NCI-H524 treated with DMSO at 0.1 percent for 48 hours (cell line): ENCODE measurements at regions not wholly inside any gene's neighbourhood (a gene's known extent, or its start where the extent isn't known, plus 50 kb on each side); places are given as distances from the start of the nearest gene placed in this dataset.

ENCODE experiments used
- DNase-seq: peaks from one replicate; lab custom pipeline; 2025; lab: John Stamatoyannopoulos, UW

- DNase-seq, result no peak
These were observed 207.3 kb upstream of the SORCS1 start for GRCh38 chr10:107371801-107372200.

- DNase-seq, result no peak
These were observed 200.4 kb upstream of the SORCS1 start for GRCh38 chr10:107364872-107365271.

- DNase-seq, result no peak
These were observed 197.8 kb upstream of the SORCS1 start for GRCh38 chr10:107362306-107362705.

GRCh38 chr10:107357033-107357432 is 192.5 kb upstream of the SORCS1 start:
- no peak for DNase-seq

DNA sequence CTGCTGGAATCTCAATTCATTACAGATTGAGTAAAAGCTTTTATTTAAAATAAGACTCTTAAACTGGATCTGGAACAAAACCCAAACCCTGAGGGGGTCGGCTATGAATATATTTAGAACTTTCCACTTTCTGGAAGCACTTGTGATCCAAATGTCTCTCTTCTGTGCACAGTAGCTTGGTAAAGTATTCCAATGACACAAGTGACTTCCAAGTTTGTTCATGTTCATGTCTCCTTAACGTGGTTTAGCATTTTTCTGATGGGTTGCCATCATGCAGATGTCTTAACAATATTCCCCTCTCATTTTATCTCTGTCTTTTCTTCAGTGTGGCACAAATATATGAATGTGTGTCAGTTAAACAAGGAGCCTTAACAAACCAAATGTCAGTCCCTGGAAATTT is 191.9 kb upstream of the SORCS1 start:
- DNase-seq, result no peak

DNA sequence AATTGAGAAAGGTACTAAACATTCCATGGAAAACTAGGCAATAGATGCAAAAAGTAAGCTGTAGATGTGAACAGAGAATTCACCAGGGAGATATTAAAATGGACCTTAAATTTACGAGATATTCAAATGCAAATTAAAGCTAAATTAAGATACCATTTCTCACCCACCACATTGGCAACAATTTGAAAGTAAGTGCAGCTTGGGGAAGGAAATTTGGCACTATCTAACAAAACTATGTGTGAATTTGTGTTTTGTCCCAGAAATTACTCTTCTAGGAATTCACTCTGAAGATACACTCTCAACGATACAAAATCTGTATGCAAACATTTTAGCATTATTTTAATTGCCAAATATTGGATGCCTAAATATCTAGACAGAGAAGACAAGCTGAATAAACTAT is 178.2 kb upstream of the SORCS1 start:
- DNase-seq, result no peak

GRCh38 chr10:107341281-107341680 is 176.8 kb upstream of the SORCS1 start:
- no peak for DNase-seq

DNA sequence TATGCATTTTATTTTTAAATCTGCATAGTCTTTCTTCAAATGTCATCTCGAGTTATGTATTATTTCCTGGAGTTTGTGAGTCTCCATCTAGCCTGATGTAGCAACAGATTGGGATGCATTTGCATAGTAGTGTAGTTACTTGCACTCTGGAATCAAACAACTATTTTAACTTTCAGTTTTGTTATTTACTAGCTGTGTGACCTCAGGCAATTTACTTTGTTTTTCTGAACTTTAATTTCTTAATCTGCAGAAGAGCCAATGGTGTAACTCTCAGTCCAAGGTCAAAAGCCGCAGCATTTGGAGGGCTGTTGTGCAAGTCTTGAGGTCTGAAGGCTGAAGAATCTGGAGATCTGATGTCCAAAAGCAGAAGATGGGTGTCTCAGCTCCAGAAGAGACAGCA is 175.8 kb upstream of the SORCS1 start:
- no peak for DNase-seq

DNA sequence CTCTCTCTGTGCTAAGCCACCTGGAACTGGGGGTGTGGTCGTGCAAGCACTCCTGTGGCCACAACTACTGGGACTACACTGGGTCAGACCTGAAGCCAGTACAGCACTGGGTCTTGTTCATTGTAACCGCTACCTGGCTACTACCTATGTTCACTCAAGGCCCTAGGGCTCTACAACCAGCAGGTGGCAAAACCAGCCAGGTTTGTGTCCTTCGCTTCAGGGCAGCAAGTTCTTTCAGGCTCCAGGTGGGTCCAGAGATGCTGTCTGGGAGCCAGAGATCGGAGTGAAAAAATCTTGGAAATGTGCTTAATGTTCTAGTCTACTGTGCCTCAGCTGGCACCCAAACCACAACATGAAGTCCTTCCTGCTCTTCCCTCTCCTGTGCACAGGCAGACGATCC is 171.6 kb upstream of the SORCS1 start:
- DNase-seq, result no peak

DNA sequence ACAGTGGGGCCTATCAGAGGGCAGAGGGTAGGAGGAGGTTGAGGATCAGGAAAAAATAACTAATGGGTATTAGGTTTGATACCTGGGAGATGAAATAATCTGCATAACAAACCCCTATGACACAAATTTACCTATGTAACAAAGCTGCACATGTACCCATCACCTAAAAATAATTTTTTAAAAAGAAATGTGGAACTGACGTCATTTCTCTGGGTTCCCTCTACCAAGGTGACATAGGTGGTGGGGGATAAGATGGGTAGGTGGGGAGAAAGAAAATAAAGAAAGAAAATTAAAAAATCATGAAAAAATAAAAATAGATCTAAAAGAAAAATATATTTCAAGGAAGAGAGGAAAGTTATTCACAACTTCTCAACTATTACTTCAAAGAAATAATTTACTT is 153.1 kb upstream of the SORCS1 start:
- no peak for DNase-seq

DNA sequence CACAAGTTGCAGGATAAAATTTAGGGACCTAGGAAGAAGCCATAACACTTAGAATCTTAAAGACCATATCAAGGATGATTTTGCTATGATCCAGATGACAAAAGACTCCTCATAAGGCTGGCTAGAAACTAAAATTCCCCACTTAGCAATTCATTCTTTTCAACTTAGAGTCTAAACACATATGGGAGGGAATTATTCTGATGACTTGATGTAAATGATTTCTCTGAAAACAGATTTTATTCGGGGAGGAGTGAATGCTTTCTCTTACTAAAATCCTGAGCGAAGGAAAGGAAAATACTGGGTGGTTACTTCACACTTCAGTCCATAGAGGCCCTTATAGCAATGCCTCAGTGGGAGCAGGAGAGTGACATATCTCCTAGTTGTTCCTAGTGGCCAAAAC is 138.7 kb upstream of the SORCS1 start:
- no peak for DNase-seq

DNA sequence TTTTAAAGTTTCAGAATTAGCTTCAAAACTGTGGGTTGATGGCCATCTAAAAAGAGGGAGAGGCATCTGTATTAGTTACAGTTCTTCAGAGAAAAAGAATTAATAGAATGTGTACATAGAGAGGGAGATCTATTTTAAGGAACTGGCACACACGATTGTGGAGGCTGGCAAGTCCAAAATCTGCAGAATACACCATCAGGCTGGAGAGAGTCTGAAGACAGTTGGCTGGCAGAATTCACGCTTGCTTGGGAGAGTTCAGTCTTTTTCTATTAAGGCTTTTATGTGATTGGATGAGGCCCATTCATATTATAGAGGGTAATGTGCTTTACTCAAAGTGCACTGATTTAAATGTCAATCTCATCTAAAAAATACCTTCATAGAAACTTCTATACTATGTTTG is 135.1 kb upstream of the SORCS1 start:
- DNase-seq, result no peak

DNA sequence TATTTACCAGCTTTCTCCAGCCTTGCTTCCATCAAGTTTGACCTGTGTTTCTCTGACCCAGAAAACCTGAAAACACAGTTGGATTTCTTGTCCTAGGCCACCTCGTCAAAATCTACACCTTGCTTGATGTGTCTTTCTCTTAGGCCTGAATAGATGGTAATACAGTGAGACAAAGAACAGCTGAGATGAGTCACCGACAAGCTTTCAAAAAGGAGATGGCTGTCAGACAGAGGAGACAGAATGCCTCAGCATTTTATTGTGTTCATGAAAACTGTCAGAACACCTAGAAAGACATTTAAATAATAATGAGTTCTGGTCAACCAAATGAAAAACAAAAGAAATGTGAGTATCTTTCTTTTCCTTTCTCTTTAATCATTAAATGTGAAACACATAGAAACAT is 119.7 kb upstream of the SORCS1 start:
- no peak for DNase-seq

- DNase-seq, result no peak
These were observed 115.8 kb upstream of the SORCS1 start for GRCh38 chr10:107280293-107280692.

DNA sequence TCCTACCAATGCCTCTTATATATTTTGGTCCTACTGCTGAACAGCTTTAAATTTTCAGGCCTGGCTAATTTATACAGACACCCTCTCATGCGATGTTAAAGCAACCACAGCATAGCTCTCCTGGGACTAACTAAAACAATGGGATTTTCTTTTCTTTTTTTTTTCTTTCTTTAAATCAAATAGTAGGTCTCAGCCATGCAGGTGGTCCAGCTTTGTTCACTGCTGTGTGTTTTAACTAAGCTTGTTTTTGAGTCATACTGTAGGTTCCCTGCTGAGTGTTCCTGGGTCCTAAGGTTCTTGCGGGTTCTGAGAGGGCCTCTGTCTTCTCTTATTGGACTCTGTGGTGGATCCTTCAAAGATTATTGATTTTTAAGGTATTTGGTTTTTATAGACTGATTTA is 113.1 kb upstream of the SORCS1 start:
- no peak for DNase-seq

GRCh38 chr10:107275806-107276205 is 111.3 kb upstream of the SORCS1 start:
- DNase-seq, result no peak

- DNase-seq, result no peak
These were observed 105.1 kb upstream of the SORCS1 start for GRCh38 chr10:107269626-107270025.

- no peak for DNase-seq
These were observed 100.2 kb upstream of the SORCS1 start for GRCh38 chr10:107264742-107265141.

- no peak for DNase-seq
These were observed 79.6 kb upstream of the SORCS1 start for GRCh38 chr10:107244122-107244521.

DNA sequence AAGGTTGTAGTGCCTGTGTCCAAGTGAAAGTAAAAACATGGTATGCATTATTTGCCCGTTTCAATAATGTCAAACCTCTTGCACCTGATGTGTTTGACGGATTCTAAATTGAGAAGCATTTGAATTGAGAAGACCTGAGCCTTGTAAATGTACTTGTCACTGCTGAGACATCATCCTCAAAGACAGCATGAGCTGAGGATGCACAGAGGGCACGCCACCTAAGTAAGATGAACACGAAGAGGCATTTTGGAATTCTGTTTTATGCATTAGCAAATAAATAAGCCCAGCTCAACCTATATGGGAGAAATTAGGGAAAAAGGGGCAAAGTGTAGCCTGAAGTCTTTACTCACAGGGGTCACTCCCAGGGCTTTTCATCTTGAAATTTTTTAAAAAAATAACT is 73.8 kb upstream of the SORCS1 start:
- DNase-seq, result no peak

DNA sequence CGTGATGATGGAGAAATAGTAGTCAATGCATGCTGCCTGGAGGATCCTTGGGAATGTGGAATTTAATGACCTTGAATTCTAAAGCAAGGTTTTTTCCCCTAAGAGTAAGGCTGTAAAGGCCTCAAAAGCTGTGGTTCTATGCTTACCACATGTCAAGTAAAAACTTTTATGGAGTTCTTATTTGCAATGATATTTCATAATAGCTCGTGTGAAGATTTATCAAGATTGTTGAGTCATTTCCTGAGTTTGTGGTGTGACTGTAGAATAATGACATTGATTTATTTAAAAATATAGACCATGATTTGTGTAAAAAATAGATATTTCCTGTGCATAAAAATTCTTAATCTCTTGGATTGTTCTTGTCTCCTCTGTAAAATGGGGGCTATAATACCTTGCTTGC is 67.5 kb upstream of the SORCS1 start:
- no peak for DNase-seq

GRCh38 chr10:107230887-107231286 is 66.4 kb upstream of the SORCS1 start:
- DNase-seq, result no peak

GRCh38 chr10:107215681-107216080 is 51.2 kb upstream of the SORCS1 start:
- DNase-seq, result no peak
